NCI-H2196 treated with DMSO at 0.1 percent for 48 hours (cell line): ENCODE measurements at regions not wholly inside any gene's neighbourhood (a gene's known extent, or its start where the extent isn't known, plus 50 kb on each side); places are given as distances from the start of the nearest gene placed in this dataset.

Experiments
- DNase-seq: peaks from one replicate; lab custom pipeline; 2025; ENCODE audit not compliant: unreplicated experiment; lab: John Stamatoyannopoulos, UW

- no peak for DNase-seq
These were observed 598.6 kb downstream of the NPHP4 start for GRCh38 chr1:5393603-5394002.

GRCh38 chr1:5393146-5393545, 599.1 kb downstream of the NPHP4 start:
- no peak for DNase-seq

- DNase-seq = no peak
These were observed 600.5 kb downstream of the NPHP4 start for GRCh38 chr1:5391725-5392124.

- DNase-seq = no peak
These were observed 601.7 kb downstream of the NPHP4 start for GRCh38 chr1:5390504-5390903.

GRCh38 chr1:5389101-5389885, 602.9 kb downstream of the NPHP4 start:
- no peak for DNase-seq

- no peak for DNase-seq
These were observed 603.6 kb downstream of the NPHP4 start for GRCh38 chr1:5388622-5389021.

GRCh38 chr1:5386371-5386770, 605.9 kb downstream of the NPHP4 start:
- DNase-seq = no peak

GRCh38 chr1:5385956-5386355, 606.3 kb downstream of the NPHP4 start:
- no peak for DNase-seq

- no peak for DNase-seq
These were observed 607.0 kb downstream of the NPHP4 start for GRCh38 chr1:5385096-5385799.

- DNase-seq = no peak
These were observed 610.7 kb downstream of the NPHP4 start for GRCh38 chr1:5381491-5381890.

GRCh38 chr1:5379176-5379759, 613.0 kb downstream of the NPHP4 start:
- DNase-seq = no peak

GRCh38 chr1:5376538-5377247, 615.5 kb downstream of the NPHP4 start:
- no peak for DNase-seq

- DNase-seq = no peak
These were observed 616.7 kb downstream of the NPHP4 start for GRCh38 chr1:5375481-5375880.

- DNase-seq = no peak
These were observed 618.0 kb downstream of the NPHP4 start for GRCh38 chr1:5374192-5374591.

GRCh38 chr1:5373281-5373680, 618.9 kb downstream of the NPHP4 start:
- DNase-seq = no peak

GRCh38 chr1:5371270-5371669, 621.0 kb downstream of the NPHP4 start:
- no peak for DNase-seq

GRCh38 chr1:5370311-5370710, 621.9 kb downstream of the NPHP4 start:
- DNase-seq = no peak

GRCh38 chr1:5369223-5369622, 623.0 kb downstream of the NPHP4 start:
- DNase-seq = no peak

- DNase-seq = no peak
These were observed 624.0 kb downstream of the NPHP4 start for GRCh38 chr1:5368201-5368600.

GRCh38 chr1:5367306-5367705, 624.9 kb downstream of the NPHP4 start:
- no peak for DNase-seq

- DNase-seq = no peak
These were observed 626.5 kb downstream of the NPHP4 start for GRCh38 chr1:5365751-5366150.

- no peak for DNase-seq
These were observed 627.6 kb downstream of the NPHP4 start for GRCh38 chr1:5364591-5364990.
